Astrocyte (in vitro differentiated cells and primary cell): ENCODE measurements at regions not wholly inside any gene's neighbourhood (a gene's known extent, or its start where the extent isn't known, plus 50 kb on each side); places are given as distances from the start of the nearest gene placed in this dataset.

Experiments
- DNase-seq: peaks from one replicate; pipeline ENCODE4 v3.0.0-alpha.2; 2010; ENCODE audit warnings: low read depth
- FAIRE-seq: peaks from 2 replicates; lab custom pipeline; 2011; peaks lifted over from hg19 to GRCh38; lab: Jason Lieb, UNC
- H2AFZ ChIP-seq: 2 replicates; pipeline ENCODE4 v1.6.0; 2012; ENCODE audit warnings: low read depth, low read length, inconsistent platforms
- H3K27ac ChIP-seq: 2 replicates; pipeline ENCODE4 v1.5.1; 2011; ENCODE audit warnings: low read depth, low read length, inconsistent platforms
- H3K27me3 ChIP-seq: 2 replicates; pipeline ENCODE4 v1.6.0; 2011; ENCODE audit warnings: low read length, inconsistent platforms; ENCODE audit not compliant: insufficient read depth
- H3K36me3 ChIP-seq: 2 replicates; pipeline ENCODE4 v1.5.1; 2011; ENCODE audit warnings: low read length, inconsistent platforms; ENCODE audit not compliant: insufficient read depth
- H3K4me1 ChIP-seq: 2 replicates; pipeline ENCODE4 v1.5.1; 2011; ENCODE audit warnings: low read length, inconsistent platforms; ENCODE audit not compliant: insufficient read depth
- H3K4me2 ChIP-seq: 2 replicates; pipeline ENCODE4 v1.6.0; 2012; ENCODE audit warnings: low read length, inconsistent platforms
- H3K4me3 ChIP-seq: 2 replicates; pipeline ENCODE4 v1.5.1; 2011; ENCODE audit warnings: low read depth, mild to moderate bottlenecking, low read length, inconsistent platforms; ENCODE audit not compliant: insufficient read depth
- H3K79me2 ChIP-seq: 2 replicates; pipeline ENCODE4 v1.6.0; 2012; ENCODE audit warnings: mild to moderate bottlenecking, low read length, inconsistent platforms; ENCODE audit not compliant: insufficient read depth
- H3K9ac ChIP-seq: 2 replicates; pipeline ENCODE4 v1.6.0; 2012; ENCODE audit warnings: mild to moderate bottlenecking, low read length, inconsistent platforms
- H3K9me3 ChIP-seq: 2 replicates; pipeline ENCODE4 v1.5.1; 2012; ENCODE audit warnings: low read depth, mild to moderate bottlenecking, low read length, inconsistent platforms; ENCODE audit not compliant: insufficient read depth
- H4K20me1 ChIP-seq: 2 replicates; pipeline ENCODE4 v1.6.0; 2012; ENCODE audit warnings: low read length, inconsistent platforms; ENCODE audit not compliant: insufficient read depth
- H3K27ac Mint-ChIP-seq: one replicate; pipeline ENCODE4 v1.8.0; 2021; ENCODE audit warnings: mild to moderate bottlenecking, mixed read lengths; ENCODE audit not compliant: unreplicated experiment
- H3K27me3 Mint-ChIP-seq: one replicate; pipeline ENCODE4 v1.8.0; 2021; ENCODE audit warnings: low read depth, mixed read lengths; ENCODE audit not compliant: unreplicated experiment
- H3K36me3 Mint-ChIP-seq: one replicate; pipeline ENCODE4 v1.8.0; 2021; ENCODE audit warnings: low read depth, mixed read lengths; ENCODE audit not compliant: unreplicated experiment
- H3K4me1 Mint-ChIP-seq: one replicate; pipeline ENCODE4 v1.8.0; 2021; ENCODE audit warnings: low read depth, mixed read lengths; ENCODE audit not compliant: unreplicated experiment
- H3K4me3 Mint-ChIP-seq: one replicate; pipeline ENCODE4 v1.8.0; 2021; ENCODE audit warnings: mild to moderate bottlenecking, moderate library complexity, mixed read lengths; ENCODE audit not compliant: unreplicated experiment
- H3K9me3 Mint-ChIP-seq: one replicate; pipeline ENCODE4 v1.8.0; 2021; ENCODE audit warnings: mild to moderate bottlenecking, mixed read lengths; ENCODE audit not compliant: unreplicated experiment
- CTCF ChIP-seq: IDR thresholded peaks from 2 replicates; pipeline ENCODE4 v1.5.1; 2011; ENCODE audit warnings: low read depth, mild to moderate bottlenecking, inconsistent platforms, low read length, moderate library complexity; ENCODE audit not compliant: insufficient read depth
- EZH2 ChIP-seq: IDR thresholded peaks from 2 replicates; pipeline ENCODE4 v1.6.1; 2012; ENCODE audit warnings: mild to moderate bottlenecking, low read length, inconsistent platforms; ENCODE audit not compliant: insufficient read depth

GRCh38 chr2:23008951-23009350 lies 376.0 kb upstream of the KLHL29 start:
- no peak overlapping the region for H3K4me2 ChIP-seq
- H3K36me3 Mint-ChIP-seq, result no peaks in the 10 kb centered on the region
- H3K4me1 ChIP-seq, result no peaks in the 10 kb centered on the region
- no peak overlapping the region for H3K4me3 ChIP-seq
- H3K9me3 ChIP-seq, result peaks cover 3% of the 10 kb centered on the region
- FAIRE-seq (no peak), DNase-seq (no peak)
- H3K27ac ChIP-seq, result no peak overlapping the region
- no peaks in the 10 kb centered on the region for H3K27me3 ChIP-seq
- no peak overlapping the region for H3K4me3 Mint-ChIP-seq
- H3K4me1 Mint-ChIP-seq, result peaks cover 6% of the 10 kb centered on the region
- H3K36me3 ChIP-seq, result no peaks in the 10 kb centered on the region
- H3K9me3 Mint-ChIP-seq, result no peaks in the 10 kb centered on the region
- H4K20me1 ChIP-seq, result no peaks in the 10 kb centered on the region
- no peak overlapping the region for H3K9ac ChIP-seq
- peaks cover 8% of the 10 kb centered on the region for H3K27me3 Mint-ChIP-seq
- no peak overlapping the region for H2AFZ ChIP-seq
- TF ChIP-seq CTCF (no peak), EZH2 (no peak)
- no peaks in the 10 kb centered on the region for H3K79me2 ChIP-seq
- H3K27ac Mint-ChIP-seq, result no peak overlapping the region

GRCh38 chr2:23009545-23010149 lies 375.3 kb upstream of the KLHL29 start:
- H4K20me1 ChIP-seq, result no peaks in the 10 kb centered on the region
- no peak overlapping the region for H3K27ac ChIP-seq
- Mint-ChIP-seq H3K27ac (peak overlapping the region; percentile 72), H3K36me3 (no peaks in the 10 kb centered on the region), H3K4me1 (peaks cover 6% of the 10 kb centered on the region), H3K4me3 (no peak overlapping the region), H3K9me3 (no peaks in the 10 kb centered on the region), H3K27me3 (peaks cover 8% of the 10 kb centered on the region)
- no peak for TF ChIP-seq EZH2
- no peak for TF ChIP-seq CTCF
- no peaks in the 10 kb centered on the region for H3K27me3 ChIP-seq
- H3K9ac ChIP-seq, result no peak overlapping the region
- no peak overlapping the region for H2AFZ ChIP-seq
- H3K4me3 ChIP-seq, result no peak overlapping the region
- DNase-seq, result peak; percentile 0
- H3K79me2 ChIP-seq, result no peaks in the 10 kb centered on the region
- no peak for FAIRE-seq
- no peak overlapping the region for H3K4me2 ChIP-seq
- H3K36me3 ChIP-seq, result no peaks in the 10 kb centered on the region
- H3K9me3 ChIP-seq, result peaks cover 3% of the 10 kb centered on the region
- H3K4me1 ChIP-seq, result no peaks in the 10 kb centered on the region

GRCh38 chr2:23012499-23012898 lies 372.5 kb upstream of the KLHL29 start:
- FAIRE-seq (no peak), DNase-seq (no peak)
- H3K36me3 ChIP-seq, result no peaks in the 10 kb centered on the region
- no peak overlapping the region for H2AFZ ChIP-seq
- H3K9ac ChIP-seq, result no peak overlapping the region
- no peak overlapping the region for H3K4me2 ChIP-seq
- H3K79me2 ChIP-seq, result no peaks in the 10 kb centered on the region
- H3K4me1 ChIP-seq, result no peaks in the 10 kb centered on the region
- TF ChIP-seq CTCF (no peak), EZH2 (no peak)
- peaks cover 5% of the 10 kb centered on the region for H3K9me3 ChIP-seq
- H3K4me3 Mint-ChIP-seq, result no peak overlapping the region
- no peaks in the 10 kb centered on the region for H3K36me3 Mint-ChIP-seq
- peaks cover 6% of the 10 kb centered on the region for H3K4me1 Mint-ChIP-seq
- H3K27me3 ChIP-seq, result no peaks in the 10 kb centered on the region
- no peak overlapping the region for H3K27ac Mint-ChIP-seq
- H3K27ac ChIP-seq, result no peak overlapping the region
- no peaks in the 10 kb centered on the region for H3K9me3 Mint-ChIP-seq
- peaks cover 13% of the 10 kb centered on the region for H3K27me3 Mint-ChIP-seq
- no peak overlapping the region for H3K4me3 ChIP-seq
- no peaks in the 10 kb centered on the region for H4K20me1 ChIP-seq
